HS-5 (cell line): ENCODE measurements at regions not wholly inside any gene's neighbourhood (a gene's known extent, or its start where the extent isn't known, plus 50 kb on each side); places are given as distances from the start of the nearest gene placed in this dataset.
"Not testable (repeated sequence)": the region's sequence is repeated elsewhere in the genome, so short reads cannot be mapped to it uniquely, and the experiment has no call there.

Experiments
- DNase-seq: peaks from one replicate; pipeline ENCODE4 v3.0.0-alpha.2; 2012; ENCODE audit warnings: low read depth

DNA sequence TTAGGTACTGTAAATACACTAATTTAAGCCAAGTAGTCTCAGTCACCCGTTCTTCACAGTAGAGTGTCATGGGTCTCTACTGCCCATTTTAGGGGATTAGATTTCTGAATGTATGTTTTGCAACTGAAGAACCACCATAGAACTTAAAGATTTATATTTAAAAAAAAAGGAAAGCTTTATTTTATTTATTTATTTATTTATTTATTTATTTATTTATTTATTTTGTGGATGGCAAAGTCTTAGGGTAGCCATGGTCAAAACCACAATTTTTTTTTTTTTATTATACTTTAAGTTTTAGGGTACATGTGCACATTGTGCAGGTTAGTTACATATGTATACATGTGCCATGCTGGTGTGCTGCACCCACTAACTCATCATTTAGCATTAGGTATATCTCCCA lies 960.4 kb upstream of the COX7C start:
- DNase-seq = not testable (repeated sequence)

DNA sequence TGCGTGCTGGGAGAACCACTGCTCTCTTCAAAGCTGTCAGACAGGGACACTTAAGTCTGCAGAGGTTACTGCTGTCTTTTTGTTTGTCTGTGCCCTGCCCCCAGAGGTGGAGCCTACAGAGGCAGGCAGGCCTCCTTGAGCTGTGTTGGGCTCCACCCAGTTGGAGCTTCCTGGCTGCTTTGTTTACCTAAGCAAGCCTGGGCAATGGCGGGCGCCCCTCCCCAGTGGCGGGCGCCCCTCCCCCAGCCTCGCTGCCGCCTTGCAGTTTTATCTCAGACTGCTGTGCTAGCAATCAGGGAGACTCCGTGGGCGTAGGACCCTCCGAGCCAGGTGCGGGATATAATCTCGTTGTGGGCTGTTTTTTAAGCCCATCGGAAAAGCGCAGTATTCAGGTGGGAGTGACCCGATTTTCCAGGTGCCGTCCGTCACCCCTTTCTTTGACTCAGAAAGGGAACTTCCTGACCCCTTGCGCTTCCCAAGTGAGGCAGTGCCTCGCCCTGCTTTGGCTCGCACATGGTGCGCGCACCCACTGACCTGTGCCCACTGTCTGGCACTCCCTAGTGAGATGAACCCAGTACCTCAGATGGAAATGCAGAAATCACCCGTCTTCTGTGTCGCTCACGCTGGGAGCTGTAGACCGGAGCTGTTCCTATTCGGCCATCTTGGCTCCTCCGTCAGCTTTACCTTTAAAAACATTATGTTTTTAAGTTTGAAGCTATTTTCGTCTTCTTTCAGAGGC lies 954.6 kb upstream of the COX7C start:
- DNase-seq = not testable (repeated sequence)

DNA sequence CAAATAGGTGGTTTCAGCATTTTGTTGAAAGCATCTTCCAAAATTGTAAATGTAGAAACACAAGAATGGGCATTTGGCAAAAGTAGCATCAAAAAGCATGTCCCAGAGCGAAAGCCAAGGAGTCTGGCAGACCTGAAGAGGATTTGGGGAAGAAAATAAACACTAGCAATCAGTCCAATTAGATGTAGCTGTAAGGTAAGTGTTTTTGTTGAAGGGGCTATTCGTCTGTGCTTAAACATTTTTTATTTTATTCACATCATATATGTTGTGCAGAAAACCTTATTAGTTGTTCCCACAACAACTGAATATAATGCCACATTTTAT lies 954.1 kb upstream of the COX7C start:
- DNase-seq = no peak

GRCh38 chr5:85670417-85670816 lies 947.3 kb upstream of the COX7C start:
- no peak for DNase-seq

DNA sequence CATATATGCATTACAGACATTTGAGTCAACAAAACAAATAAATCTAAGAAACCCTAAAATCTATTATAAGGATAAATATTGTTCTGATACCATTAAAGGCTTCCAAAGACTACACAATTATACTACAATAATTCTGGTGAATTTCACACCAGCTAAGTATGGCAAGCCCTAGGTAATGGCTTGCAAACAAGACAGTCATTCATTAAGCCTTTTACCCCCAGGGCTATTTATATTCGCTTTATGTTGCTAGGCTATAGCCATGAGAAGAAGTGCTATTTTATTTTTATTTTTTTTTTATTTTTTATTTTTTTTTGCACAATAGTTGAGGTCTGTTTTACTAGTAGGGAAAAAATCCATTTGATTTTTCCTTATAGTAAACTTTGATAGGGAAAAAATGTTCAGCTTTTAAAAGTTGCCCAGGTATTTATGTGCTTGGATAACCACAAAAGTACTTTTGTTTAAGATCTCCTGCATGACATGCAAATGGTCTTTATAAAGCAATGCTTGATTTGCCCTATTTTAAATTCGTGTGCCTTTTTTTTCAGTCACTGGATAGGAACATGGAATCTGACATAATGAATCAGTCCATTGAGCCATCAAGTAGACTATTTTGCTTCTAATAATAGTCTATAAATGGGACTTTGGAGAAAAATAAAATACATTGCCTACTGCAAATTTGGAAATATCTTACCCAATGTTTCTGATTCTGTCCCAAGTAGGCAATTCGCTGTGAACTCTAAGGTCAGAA lies 946.3 kb upstream of the COX7C start:
- DNase-seq = no peak

DNA sequence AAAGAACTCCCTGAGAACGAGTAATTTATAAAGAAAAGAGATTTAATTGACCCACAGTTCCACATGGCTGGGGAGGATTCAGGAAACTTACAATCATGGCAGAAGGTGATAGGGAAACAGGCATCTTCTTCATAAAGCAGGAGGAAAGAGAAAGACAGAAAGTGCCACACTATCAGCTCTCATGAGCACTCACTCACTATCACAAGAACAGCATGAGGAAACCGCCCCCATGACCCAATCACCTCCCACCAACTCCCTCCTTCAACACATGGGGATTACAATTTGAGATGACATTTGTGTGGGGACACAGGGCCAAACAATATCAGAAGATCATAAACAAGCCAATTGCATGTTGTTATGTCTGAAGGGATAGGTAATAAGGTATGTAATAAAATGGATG lies 935.9 kb upstream of the COX7C start:
- DNase-seq = no peak

GRCh38 chr5:85684351-85684750 lies 933.4 kb upstream of the COX7C start:
- DNase-seq = no peak

DNA sequence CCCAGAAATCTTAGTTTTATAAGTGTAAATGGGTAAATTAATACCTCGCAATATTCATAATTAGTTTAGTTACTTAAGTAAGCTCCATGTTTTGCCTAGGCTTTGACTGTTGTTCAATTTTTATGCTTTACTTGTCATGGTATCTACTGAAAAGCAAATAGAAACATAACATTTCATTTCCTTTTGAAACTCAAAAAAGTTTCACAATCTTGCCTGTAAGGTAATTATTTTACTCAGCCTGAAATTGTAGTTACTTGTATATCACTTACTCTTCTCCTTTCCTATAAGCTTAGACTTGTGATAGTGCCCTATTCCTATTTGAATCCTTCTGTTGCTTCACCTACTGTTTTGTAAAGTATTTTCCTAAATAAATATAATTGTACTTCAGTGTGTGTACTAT lies 914.4 kb upstream of the COX7C start:
- DNase-seq = no peak

- DNase-seq = no peak
Observed at GRCh38 chr5:85709728-85710127, 908.0 kb upstream of the COX7C start.

DNA sequence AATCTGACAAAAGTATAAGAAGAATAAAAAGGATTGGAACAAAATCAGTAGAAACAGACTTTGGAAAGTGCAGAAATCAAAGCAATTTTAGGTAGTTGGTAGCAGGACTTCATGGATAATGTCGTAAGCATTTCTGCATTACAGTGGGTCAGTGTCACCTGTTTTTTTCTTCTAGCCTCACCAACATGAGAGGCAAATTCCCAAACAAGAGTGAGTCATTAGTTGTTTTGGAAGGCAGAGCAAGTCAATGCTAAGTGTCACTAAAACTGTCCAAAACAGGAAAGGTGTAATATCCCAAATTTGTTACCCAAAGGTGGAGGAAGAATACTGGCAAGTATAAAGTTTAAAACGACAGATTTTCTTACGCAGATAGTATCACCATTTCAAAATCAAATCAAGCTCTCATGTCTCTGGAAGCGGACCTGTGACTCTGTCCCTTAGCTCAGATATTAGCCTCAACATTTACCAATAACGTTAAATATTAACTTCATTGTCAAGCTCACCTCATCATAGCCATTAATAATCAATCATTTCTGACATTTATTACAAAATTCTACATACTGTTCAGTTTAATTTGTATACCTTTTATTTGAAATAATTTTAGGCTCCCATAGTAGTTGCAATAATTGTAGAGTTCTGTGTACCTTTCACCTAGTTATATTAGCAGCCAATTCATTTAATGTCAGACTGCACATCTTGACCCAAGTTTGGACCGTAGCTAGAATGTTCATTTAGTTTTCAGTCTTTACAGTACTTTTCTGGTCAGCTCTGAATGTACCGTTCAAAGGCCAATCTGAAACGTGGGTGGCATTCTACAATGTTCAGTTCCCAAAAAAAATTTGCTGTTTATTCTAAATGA lies 901.2 kb upstream of the COX7C start:
- no peak for DNase-seq

- DNase-seq = no peak
Observed at GRCh38 chr5:85717203-85717563, 900.6 kb upstream of the COX7C start.

DNA sequence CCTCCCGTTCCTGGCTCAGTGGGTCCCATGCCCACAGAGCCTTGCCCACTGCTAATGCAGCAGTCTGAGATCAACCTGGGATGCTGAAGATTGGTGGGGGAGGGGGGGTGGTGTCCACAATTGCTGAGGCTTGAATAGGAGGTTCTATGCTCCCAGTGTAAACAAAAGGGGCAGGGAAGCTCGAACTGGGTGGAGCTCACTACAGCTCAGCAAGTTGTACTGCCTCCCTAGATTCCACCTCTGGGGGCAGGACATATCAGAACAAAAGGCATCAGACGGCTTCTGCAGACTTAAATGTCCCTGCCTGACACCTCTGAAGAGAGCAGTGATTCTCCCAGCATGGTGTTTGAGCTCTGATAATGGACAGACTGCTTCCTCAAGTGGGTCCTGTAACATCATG lies 885.6 kb upstream of the COX7C start:
- no peak for DNase-seq

- DNase-seq = no peak
Observed at GRCh38 chr5:85741972-85742371, 875.8 kb upstream of the COX7C start.

DNA sequence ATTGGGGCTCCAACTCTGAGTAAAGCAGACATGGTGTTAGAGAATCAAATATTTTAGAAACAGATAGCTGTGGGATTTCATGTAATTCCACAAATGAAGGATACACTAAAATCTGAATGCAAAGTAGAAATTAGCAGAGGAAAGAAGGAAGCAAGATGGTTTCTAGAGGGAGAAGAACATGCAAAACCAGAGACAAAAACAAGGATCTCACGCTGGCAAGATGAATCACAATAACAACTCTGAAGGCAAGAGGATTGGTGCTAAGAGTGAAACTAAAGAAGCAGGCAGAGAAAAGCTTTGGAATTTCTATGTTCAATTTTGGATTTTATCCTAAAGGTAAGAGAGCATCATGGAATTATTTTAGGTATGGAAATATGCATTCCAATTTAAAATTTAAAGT lies 857.2 kb upstream of the COX7C start:
- no peak for DNase-seq

DNA sequence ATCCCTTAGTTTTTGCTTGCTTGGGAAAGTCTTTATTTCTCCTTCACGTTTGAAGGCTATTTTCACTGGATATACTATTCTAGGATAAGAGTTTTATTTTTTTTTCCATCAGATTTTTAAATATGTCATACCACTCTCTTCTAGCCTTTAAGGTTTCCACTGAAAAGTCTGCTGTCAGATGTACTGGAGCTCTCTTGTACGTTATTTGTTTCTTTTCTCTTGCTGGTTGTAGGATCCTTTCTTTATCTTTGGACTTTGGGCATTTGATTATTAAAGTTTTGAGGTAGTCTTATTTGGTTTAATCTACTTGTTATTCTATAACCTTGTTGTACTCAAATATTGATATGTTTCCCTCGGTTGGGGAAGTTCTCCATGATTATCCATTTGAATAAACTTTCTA lies 848.4 kb upstream of the COX7C start:
- no peak for DNase-seq

DNA sequence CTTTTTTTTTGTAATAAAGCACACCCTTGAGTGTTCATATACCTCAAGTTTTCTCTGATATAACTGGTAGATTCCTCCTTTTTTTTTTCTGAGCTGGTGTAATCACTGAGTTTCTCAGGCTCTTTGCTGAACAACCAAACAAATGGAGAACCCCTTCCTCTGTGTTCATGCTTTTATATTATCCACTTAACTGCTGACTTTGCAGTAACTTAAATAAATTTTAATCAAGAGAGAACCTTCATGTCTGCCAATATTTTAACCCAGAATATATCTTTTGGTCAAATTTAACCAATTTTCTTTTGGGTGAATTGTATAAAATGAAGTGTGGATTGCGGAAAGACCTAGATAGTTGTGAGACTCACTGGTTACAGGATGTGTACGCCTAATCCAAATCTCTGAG lies 833.0 kb upstream of the COX7C start:
- no peak for DNase-seq

GRCh38 chr5:85813146-85813545 lies 804.6 kb upstream of the COX7C start:
- no peak for DNase-seq

DNA sequence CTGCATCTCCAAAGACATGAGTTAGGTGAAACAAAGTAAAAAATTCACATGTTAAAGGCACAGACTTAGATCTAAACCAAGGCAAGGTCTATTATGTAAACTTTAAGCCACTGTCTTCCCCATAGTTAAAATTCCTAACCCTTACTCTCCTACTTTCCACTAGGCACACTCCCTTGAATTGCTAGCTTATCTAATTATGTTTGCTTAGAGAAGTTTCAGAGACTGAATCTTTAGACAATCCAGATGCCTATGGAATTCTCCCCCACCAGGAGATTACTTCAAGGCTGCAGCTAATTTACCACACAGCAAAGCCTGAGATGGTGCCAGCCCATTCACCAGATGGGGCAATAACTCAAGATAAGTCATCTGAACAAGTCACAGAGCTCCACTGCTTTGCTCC lies 803.1 kb upstream of the COX7C start:
- no peak for DNase-seq

DNA sequence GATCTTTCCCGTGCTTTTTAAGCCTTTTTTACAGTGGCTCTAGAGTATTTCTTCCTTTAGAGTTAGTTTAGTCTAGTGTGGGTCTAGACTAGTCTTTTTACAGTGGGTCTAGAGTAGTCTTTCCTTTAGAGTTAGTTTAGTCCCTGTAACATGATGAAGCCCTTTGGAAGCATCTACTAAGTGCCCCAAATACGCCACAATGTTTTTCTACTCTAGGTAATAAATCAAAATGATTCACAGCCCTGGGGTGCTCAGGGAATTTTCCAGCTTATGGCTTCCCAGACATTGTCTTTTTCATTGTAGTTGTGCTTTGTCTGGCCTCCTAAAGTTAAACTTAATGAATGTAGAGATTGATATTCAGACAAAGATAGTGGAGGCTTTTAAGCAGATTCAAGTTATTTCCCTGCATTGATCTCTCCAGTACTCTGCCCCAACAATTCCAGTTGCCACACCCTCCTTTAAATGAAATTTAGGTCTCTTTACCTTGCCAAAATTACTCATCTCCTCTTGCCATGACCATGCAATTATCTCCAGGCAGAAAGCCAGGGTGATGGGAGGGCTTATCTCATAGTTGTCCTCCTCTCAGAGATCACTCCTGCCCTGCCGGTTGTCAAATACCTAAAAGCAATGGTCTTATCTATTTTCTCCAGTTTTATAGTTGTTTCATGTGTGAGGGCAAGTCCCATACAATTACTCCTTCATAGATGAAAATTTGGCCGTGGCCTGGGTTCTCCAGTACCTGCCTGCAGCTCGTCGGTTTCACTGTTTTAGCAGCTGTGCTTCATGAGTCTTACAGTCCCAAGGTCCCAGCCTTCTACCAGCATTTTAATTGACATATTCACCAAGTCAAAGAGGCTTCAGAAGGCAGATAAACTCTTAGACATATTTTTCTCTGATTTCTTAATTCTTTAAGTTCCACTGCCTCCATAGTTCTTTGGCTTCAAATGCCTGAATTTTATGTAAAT lies 794.0 kb upstream of the COX7C start:
- peak; percentile 4 for DNase-seq

DNA sequence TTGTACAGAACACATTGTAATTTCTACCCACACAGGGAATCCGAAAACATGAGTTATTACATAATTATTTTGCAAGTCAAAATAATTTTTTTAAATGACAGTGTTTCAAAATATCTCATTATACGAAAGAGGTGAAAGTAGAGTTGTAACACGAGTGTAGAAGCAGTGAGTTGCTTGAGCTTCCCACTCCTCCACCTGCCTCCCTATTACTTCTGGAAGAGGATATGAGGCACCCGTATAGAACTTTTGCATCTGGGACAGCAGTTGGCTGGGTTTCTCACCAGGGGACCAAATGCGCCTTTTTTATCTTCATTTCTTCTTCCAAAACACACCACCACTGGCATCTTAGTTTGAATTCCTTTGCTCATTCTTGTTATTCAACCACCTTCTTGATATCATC lies 779.0 kb upstream of the COX7C start:
- no peak for DNase-seq

- DNase-seq = no peak
Observed at GRCh38 chr5:85841653-85842052, 776.1 kb upstream of the COX7C start.

- DNase-seq = no peak
Observed at GRCh38 chr5:85843535-85843934, 774.2 kb upstream of the COX7C start.
